NOMO-1 treated with dmso at 0.1 percent for 144 hours (cell line): ENCODE measurements at regions not wholly inside any gene's neighbourhood (a gene's known extent, or its start where the extent isn't known, plus 50 kb on each side); places are given as distances from the start of the nearest gene placed in this dataset.
"Not testable (repeated sequence)": the region's sequence is repeated elsewhere in the genome, so short reads cannot be mapped to it uniquely, and the experiment has no call there.

Source experiments
- DNase-seq: peaks from one replicate; lab custom pipeline; 2025; ENCODE audit not compliant: unreplicated experiment; lab: John Stamatoyannopoulos, UW

DNA sequence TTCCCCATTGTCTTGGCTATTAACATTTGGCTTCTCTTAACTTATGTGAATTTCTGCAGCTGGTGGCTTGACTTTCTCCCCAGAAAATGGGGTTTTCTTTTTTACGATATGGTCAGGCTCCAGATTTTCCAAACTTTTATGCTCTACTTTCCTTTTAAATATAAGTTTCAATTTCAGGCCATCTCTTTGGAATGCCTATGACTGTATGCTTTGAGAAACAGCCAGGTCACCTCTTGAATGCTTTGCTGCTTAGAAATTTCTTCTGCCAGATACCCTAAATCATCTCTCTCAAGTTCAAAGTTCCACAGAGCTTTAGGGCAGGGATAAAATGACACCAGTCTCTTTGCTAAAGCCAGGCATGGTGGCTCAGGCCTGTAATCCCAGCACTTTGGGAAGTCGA is 212.9 kb upstream of the SMIM31 start:
- DNase-seq: no peak

DNA sequence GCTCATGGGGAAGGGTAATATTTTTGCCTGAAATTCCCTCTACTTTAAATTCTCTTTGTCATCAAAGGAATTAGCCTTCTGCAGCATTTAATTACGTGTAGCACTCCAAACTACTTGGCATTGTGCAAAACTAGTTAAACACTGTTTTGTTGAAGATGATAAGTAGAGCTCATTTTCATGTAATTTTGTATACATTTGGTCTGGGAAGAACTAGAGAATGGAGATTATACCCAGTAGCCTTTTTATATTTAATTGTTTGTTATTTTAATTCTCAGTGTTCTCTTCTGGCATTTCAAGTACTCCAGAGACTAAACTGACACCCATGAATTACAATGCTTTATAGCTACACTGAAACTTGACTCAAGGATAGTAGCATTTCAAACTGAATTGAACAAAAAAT is 211.5 kb upstream of the SMIM31 start:
- DNase-seq: no peak

DNA sequence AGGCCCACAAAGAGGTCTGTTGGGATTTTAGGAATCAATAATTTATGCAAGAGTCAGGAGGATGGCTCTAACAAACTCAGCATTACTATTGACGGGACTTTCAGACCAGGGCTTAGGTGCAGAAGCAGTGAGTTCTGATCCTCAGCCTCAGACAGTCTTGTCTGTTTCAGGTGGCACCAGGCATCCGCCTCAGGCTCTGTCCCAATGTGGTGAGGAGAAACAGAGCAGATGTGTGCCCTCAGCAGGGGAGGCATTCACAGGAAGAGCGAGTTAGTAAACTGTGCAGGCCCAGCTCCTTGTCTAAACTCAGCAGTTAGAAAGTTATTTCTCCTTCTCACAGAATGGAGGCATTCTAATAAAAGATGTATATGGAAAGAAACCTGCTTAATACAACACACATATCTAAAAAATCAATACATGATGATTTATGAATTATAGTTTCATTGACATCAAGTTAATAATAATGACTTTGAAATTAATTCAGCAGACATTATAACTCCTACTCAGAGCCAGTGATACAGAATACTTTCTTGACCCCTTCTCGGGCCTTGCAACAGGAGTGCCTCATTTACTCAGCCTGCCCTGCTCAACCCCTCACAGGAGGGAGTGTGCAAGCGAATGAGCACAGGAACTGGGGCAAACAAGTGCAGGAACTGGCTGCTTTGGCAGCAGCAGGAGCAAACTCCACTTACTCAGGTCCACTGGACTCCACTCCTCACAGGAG is 202.8 kb upstream of the SMIM31 start:
- DNase-seq: no peak

DNA sequence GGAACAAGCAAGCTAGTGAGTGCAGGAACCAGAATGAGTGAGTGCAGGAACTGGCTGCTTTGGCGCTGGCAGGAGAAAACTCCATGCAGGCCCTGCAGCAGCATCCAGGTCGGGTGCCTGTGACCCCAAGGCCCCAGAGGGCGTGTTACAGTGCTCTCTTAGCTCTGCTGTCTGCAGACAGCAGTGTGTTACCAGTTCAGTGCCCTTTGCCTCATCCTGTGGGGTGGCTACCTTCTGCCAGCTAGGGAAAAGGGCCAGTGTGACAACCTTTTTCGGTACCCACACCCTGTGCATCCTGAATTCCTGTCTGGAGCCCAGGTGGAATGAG is 202.3 kb upstream of the SMIM31 start:
- no peak for DNase-seq

GRCh38 chr4:164571593-164572390 is 182.1 kb upstream of the SMIM31 start:
- no peak for DNase-seq

DNA sequence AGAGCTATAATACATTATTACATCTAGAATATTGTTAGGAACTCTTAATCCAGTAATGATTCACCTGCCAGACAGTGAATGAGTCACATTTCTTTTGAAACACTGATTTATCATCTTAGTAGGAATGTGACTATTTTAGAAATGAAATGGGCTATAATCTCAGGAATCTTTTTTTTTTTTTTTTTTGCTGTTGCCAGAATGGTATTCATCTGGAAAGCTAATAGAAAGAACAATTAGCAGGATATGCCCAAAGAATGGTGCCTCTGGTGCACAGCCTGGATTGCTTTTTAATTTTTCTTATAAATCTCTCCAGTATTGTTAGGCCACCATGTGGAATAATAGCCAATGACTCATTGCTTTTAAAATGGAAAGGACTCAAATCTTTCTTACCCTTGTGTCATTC is 181.1 kb upstream of the SMIM31 start:
- no peak for DNase-seq

- DNase-seq: no peak
Observed at GRCh38 chr4:164575861-164576260, 178.1 kb upstream of the SMIM31 start.

DNA sequence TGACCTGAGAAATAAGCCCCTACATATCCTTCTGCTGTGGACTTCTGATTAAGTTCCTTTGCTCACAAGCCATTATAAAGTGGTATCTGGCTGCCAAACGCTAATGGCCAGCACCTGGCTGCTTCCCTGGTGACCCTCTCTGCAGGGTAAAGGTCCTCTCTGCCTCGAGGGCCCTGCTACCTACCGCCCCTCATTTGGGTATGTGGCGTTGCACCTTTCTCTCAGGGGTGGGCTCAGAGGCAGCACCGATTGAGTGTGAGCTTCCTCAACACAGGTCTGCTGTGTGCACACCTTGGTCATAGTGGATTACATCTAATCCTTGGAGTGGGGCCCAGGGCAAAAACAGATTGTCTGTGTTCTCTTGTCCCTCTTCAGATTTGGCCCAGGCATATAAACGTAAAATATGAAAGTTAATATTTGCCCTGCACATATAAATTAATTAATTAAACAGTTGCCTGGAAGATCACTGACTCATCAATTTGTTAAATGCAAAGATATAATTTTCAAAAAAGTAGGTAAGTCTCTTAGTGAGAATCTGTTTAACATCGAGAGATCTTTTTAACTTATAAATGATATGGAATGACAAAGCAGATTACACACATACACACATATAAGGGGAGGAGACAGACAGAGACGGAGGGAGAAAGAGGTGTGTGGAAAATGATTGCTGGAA is 174.5 kb upstream of the SMIM31 start:
- DNase-seq: no peak

GRCh38 chr4:164591666-164592065 is 162.3 kb upstream of the SMIM31 start:
- no peak for DNase-seq

GRCh38 chr4:164595751-164596150 is 158.2 kb upstream of the SMIM31 start:
- DNase-seq: no peak

GRCh38 chr4:164596318-164596878 is 157.5 kb upstream of the SMIM31 start:
- no peak for DNase-seq

DNA sequence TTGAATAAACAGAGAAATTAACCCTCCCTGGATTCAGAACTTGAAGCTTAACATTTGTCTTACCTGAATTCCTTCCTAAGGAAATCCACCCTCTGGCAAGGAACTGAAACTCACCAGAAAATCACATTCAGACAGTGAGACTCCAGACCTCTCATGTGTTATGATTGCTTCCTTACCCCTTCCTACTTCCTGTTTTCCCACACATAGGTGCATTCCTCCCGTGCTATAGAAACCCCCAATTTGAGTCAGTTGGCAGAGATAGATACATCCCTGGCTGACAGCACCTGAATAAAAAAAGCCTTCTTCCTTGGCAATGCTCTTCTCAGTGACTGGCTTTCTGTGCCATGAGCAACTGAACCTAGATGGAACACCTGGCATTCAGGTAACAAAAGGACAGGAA is 157.0 kb upstream of the SMIM31 start:
- DNase-seq: no peak

- no peak for DNase-seq
Observed at GRCh38 chr4:164601653-164602052, 152.3 kb upstream of the SMIM31 start.

DNA sequence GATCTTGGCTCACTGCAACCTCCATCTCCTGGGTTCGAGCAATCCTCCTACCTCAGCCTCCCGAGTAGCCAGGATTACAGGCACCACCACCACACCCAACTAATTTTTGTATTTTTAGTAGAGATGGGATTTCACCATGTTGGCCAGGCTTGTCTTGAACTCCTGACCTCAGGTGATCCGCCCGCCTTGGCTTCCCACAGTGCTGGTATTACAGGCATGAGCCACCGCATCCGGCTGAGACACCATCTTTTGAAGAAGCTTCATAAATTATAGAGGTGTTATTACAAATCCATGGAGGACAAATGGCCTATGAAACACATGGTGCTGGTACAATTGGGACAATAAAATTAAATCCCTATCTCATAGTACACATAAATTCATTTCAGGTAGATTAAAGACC is 148.1 kb upstream of the SMIM31 start:
- not testable (repeated sequence) for DNase-seq

- no peak for DNase-seq
Observed at GRCh38 chr4:164606478-164606877, 147.5 kb upstream of the SMIM31 start.

GRCh38 chr4:164613256-164613655 is 140.7 kb upstream of the SMIM31 start:
- no peak for DNase-seq

- no peak for DNase-seq
Observed at GRCh38 chr4:164613792-164614191, 140.1 kb upstream of the SMIM31 start.

- no peak for DNase-seq
Observed at GRCh38 chr4:164614329-164614728, 139.6 kb upstream of the SMIM31 start.

- no peak for DNase-seq
Observed at GRCh38 chr4:164614999-164615398, 138.9 kb upstream of the SMIM31 start.

- no peak for DNase-seq
Observed at GRCh38 chr4:164615964-164616363, 138.0 kb upstream of the SMIM31 start.

DNA sequence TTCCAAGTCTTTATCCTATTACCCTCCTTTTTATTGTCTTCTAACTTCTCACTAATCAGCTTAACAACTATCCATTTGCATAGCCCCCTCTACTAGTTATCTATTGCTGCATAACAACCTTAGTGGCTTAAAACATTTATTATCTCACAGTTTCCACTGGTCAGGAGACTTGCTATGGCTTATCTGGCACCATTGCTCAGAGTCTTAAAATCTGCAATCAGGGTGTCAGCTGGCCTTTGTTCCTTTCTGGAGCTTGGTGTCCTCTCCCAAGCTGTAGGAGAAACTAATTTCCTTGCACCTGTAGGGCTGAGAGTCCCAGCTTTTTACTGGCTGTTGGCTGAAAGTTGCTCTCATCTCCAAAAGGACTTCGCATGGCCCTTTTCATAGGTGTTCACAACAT is 137.0 kb upstream of the SMIM31 start:
- DNase-seq: no peak

DNA sequence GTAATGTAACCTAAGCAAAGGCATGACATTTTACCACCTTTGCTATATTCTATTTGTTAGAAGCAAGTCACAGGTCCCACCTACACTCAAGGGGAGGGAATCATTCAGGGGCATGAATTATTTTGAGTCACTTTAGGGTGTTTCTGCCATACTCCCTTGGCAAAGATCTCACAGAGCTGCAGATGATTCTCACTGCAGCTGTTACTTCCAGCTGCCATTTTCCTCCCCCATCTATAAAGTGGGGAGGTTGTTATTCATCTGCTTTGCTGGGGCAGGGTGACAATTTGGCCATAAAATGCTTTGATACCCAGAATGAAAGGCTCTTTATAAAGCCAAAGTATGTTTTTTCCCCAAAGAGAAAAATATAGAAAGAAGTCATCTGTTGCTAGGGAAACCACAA is 136.5 kb upstream of the SMIM31 start:
- DNase-seq: no peak
